BJ (cell line): ENCODE measurements at regions not wholly inside any gene's neighbourhood (a gene's known extent, or its start where the extent isn't known, plus 50 kb on each side); places are given as distances from the start of the nearest gene placed in this dataset.

Experiments used
- CTCF ChIA-PET: fragments of 350-600 bp; formaldehyde crosslinking; extraction: SDS; loops from one replicate; lab custom pipeline; 2021; ENCODE audit warnings: antibody characterized with exemption, inconsistent platforms; lab: Yijun Ruan, JAX
- POLR2A ChIA-PET: fragments of 300-600 bp; sonication (Branson Sonifier 250); formaldehyde crosslinking; extraction: SDS; loops from one replicate; lab custom pipeline; 2021; ENCODE audit warnings: antibody characterized with exemption; lab: Charles Lee
- DNase-seq: peaks from one replicate; pipeline ENCODE4 v3.0.0-alpha.2; 2011; ENCODE audit warnings: low read depth
- H3K27me3 ChIP-seq: 2 replicates; pipeline ENCODE4 v1.6.0; 2011; ENCODE audit warnings: low read length; ENCODE audit not compliant: control insufficient read depth, insufficient read depth
- H3K36me3 ChIP-seq: 2 replicates; pipeline ENCODE4 v1.5.1; 2011; ENCODE audit warnings: low read length; ENCODE audit not compliant: control insufficient read depth, insufficient read depth
- H3K4me3 ChIP-seq: 2 replicates; pipeline ENCODE4 v1.5.1; 2011; ENCODE audit warnings: low read depth, mild to moderate bottlenecking, control low read depth, low read length
- CTCF ChIP-seq: IDR thresholded peaks from 2 replicates; pipeline ENCODE4 v1.5.1; 2011; ENCODE audit warnings: low read depth, mild to moderate bottlenecking, control low read depth, inconsistent platforms, low read length, moderate library complexity; ENCODE audit not compliant: insufficient read depth

- CTCF ChIA-PET, result no interaction called here
- no peak for DNase-seq
- Histone ChIP-seq H3K4me3 (no peak overlapping the region), H3K27me3 (peaks cover 2% of the 10 kb centered on the region; the same call in 1 of the 2 replicates), H3K36me3 (no peaks in the 10 kb centered on the region)
- POLR2A ChIA-PET, result no interaction called here
- TF ChIP-seq CTCF, result no peak
These were observed 66.8 kb upstream of the RFLNA start for GRCh38 chr12:124227951-124228711.

DNA sequence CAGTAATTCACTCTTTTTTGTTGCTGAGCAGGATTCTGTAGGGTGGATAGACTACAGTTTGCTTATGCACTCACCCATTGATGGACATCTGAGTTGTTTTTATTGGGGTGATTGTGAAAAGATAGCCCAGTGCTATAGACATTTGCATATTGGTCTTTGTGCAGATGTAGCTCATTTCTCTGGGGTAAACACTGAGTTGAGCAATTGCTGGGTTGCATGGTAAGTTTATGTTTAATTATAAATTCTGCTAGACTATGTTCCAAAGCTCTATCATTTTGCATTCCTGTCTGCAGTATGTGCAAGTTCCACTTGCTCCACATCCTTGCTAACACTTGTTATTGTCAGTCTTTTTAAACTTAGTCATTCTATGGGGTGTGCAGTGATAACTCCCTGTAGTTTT, 65.4 kb upstream of the RFLNA start:
- no peak for DNase-seq
- H3K4me3 ChIP-seq, result no peak overlapping the region
- no peak for TF ChIP-seq CTCF
- ChIA-PET CTCF (no interaction called here), POLR2A (no interaction called here)
- H3K36me3 ChIP-seq, result no peaks in the 10 kb centered on the region
- H3K27me3 ChIP-seq, result no peaks in the 10 kb centered on the region

DNA sequence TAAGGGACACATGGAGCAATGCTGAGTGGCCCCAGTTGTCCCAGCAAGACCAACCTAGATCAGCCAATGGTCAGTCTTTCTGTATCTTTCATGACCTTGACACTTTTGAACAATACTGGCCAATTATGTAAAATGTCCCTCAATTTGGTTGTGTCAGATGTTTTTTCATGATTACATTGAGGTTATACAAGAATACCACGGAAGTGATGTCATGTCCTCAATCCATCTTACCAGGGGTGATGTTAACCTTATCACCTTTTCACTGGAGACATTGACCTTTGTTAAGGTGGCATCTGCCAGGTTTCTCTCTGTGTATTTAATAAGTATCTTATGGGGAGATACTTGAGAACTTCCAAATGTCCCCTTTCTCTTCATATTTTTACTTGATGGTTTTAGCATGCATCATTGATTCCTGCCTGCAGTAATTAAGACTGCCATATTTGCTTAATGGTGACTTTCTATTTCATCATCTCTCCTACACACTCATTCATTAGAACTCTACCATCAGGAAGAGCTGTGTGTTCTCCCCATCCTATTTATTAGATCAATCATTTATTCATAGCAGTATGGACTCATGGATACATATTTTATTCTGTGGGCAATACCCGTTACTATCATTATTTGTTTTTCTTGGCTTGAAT, 64.7 kb upstream of the RFLNA start:
- TF ChIP-seq CTCF, result no peak
- ChIA-PET CTCF (no interaction called here), POLR2A (no interaction called here)
- no peaks in the 10 kb centered on the region for H3K36me3 ChIP-seq
- no peaks in the 10 kb centered on the region for H3K27me3 ChIP-seq
- no peak overlapping the region for H3K4me3 ChIP-seq
- no peak for DNase-seq

- no peaks in the 10 kb centered on the region for H3K27me3 ChIP-seq
- no peaks in the 10 kb centered on the region for H3K36me3 ChIP-seq
- TF ChIP-seq CTCF, result no peak
- CTCF ChIA-PET, result interaction anchor here (1.0 kb wide), 1 partner anchor 8 kb away, joined by 4 read pairs; no protein-coding TSS in a partner anchor
- POLR2A ChIA-PET, result no interaction called here
- no peak for DNase-seq
- H3K4me3 ChIP-seq, result no peak overlapping the region
These were observed 64.1 kb upstream of the RFLNA start for GRCh38 chr12:124230789-124231188.

DNA sequence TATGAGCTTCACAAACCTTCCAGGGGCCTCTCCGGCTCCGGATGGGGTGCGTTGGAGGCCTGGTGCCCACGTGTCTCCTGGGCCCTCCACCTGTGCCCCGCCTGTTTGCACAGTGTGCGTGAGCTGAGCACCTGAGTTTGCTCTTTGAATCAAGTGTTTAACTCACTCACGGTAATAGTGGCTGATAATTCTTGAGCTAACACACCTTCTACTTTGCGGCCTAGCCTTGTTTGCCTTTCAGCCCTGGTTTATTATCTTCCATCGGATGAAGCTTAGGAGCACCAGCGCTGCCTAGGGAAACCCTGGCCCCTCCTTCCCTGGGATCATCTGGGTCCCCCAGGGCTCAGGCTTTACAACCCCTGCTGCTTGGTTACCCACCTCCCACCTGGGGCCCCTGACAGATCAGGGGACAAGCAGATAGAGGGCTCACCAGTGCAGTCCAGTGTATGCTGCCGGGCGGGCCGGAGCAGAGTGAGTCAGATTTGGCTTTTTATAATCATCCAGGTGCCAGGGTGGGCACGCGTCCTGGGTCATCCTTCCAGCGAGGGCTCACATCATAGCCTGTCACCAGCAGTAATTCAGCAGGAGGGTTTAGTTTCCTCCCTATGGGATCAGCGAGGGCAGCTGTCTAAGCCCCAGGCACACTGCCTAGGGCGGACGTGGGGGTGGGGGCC, 62.8 kb upstream of the RFLNA start:
- H3K36me3 ChIP-seq, result no peaks in the 10 kb centered on the region
- ChIA-PET POLR2A (no interaction called here), CTCF (interaction anchor here (1.2 kb wide), 1 partner anchor 35 kb away, joined by 6 read pairs; no protein-coding TSS in a partner anchor)
- no peak overlapping the region for H3K4me3 ChIP-seq
- H3K27me3 ChIP-seq, result no peaks in the 10 kb centered on the region
- TF ChIP-seq CTCF, result no peak
- no peak for DNase-seq
